OCI-LY7 (cell line): ENCODE measurements at regions not wholly inside any gene's neighbourhood (a gene's known extent, or its start where the extent isn't known, plus 50 kb on each side); places are given as distances from the start of the nearest gene placed in this dataset.

ENCODE experiments used
- EZH2phosphoT487 ChIP-seq: fragments of 200-600 bp; sonication (generic); IDR thresholded peaks from 2 replicates; pipeline ENCODE4 v1.6.1; 2018; ENCODE audit warnings: low read depth, borderline replicate concordance, mild to moderate bottlenecking, mixed run types, antibody characterized with exemption, low read length, moderate library complexity, mixed read lengths
- TF ChIP-seq, protein P1 (sequence below): fragments of 200-600 bp; sonication (generic); conservative IDR thresholded peaks from 2 replicates; pipeline ENCODE4 v1.5.1; 2014; ENCODE audit warnings: mild to moderate bottlenecking, antibody characterized with exemption, low read length, moderate library complexity, mixed read lengths

DNA sequence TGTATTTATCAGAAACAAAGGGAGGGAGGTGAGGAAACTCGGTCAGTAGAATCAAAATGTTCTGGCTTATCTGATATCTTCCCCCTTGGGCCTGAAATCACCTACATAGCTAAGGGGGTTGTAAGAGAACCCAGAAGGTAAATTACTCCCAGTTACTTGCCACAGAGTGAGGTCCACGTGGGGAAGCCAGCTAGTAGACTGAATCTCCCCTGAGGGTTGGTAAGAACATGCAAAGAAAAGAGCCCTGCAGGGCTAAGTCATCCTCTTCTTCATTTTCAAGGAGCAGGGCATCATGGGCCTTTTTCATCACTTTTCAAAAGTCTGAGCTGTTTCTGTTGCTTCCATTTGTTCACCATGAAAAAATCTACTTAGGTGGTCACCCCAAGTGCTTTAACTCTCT is 115.4 kb downstream of the QRSL1 start:
- TF ChIP-seq EZH2phosphoT487, result no peak
- TF ChIP-seq, protein P1, sequence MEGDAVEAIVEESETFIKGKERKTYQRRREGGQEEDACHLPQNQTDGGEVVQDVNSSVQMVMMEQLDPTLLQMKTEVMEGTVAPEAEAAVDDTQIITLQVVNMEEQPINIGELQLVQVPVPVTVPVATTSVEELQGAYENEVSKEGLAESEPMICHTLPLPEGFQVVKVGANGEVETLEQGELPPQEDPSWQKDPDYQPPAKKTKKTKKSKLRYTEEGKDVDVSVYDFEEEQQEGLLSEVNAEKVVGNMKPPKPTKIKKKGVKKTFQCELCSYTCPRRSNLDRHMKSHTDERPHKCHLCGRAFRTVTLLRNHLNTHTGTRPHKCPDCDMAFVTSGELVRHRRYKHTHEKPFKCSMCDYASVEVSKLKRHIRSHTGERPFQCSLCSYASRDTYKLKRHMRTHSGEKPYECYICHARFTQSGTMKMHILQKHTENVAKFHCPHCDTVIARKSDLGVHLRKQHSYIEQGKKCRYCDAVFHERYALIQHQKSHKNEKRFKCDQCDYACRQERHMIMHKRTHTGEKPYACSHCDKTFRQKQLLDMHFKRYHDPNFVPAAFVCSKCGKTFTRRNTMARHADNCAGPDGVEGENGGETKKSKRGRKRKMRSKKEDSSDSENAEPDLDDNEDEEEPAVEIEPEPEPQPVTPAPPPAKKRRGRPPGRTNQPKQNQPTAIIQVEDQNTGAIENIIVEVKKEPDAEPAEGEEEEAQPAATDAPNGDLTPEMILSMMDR, result no peak
